ENCODE measurements at regions not wholly inside any gene's neighbourhood (a gene's known extent, or its start where the extent isn't known, plus 50 kb on each side); places are given as distances from the start of the nearest gene placed in this dataset.

DNA sequence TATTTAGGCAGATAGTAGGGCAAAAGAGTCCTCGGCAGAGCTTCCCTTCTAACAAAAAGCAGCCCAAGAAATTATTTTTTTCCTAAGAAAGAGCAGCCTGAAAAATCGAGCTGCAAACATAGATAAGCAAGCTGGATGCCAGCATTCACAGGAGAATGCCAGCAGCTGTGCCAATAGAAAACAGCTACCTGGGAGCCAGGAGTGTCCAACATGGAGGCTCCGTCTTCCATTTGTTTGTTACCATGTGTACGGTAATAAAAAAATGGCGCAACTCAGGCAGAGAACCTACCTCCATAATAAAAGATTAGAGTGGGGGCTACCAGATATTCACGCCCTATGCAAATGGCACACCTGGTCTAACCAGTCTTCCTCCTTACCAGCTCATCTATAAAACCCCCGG lies 77.6 kb upstream of the IPO5 start:
- Histone ChIP-seq H3K9me3 (no peaks in the 10 kb centered on the region), H3K4me3 (no peak overlapping the region), H3K27me3 (no peaks in the 10 kb centered on the region), H3K4me1 (no peaks in the 10 kb centered on the region), H3K36me3 (no peaks in the 10 kb centered on the region), H3K27ac (no peak overlapping the region)
- DNase-seq (ENCODE audit: extremely low spot score in 2 of 2) = no peak
- no peak for TF ChIP-seq POLR2A (IDR thresholded peaks at IDR 0.05)
- TF ChIP-seq, protein P1, sequence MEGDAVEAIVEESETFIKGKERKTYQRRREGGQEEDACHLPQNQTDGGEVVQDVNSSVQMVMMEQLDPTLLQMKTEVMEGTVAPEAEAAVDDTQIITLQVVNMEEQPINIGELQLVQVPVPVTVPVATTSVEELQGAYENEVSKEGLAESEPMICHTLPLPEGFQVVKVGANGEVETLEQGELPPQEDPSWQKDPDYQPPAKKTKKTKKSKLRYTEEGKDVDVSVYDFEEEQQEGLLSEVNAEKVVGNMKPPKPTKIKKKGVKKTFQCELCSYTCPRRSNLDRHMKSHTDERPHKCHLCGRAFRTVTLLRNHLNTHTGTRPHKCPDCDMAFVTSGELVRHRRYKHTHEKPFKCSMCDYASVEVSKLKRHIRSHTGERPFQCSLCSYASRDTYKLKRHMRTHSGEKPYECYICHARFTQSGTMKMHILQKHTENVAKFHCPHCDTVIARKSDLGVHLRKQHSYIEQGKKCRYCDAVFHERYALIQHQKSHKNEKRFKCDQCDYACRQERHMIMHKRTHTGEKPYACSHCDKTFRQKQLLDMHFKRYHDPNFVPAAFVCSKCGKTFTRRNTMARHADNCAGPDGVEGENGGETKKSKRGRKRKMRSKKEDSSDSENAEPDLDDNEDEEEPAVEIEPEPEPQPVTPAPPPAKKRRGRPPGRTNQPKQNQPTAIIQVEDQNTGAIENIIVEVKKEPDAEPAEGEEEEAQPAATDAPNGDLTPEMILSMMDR (IDR thresholded peaks at IDR 0.05) = no peak
- intact Hi-C loops (cut with DNase I) = no loop called here

DNA sequence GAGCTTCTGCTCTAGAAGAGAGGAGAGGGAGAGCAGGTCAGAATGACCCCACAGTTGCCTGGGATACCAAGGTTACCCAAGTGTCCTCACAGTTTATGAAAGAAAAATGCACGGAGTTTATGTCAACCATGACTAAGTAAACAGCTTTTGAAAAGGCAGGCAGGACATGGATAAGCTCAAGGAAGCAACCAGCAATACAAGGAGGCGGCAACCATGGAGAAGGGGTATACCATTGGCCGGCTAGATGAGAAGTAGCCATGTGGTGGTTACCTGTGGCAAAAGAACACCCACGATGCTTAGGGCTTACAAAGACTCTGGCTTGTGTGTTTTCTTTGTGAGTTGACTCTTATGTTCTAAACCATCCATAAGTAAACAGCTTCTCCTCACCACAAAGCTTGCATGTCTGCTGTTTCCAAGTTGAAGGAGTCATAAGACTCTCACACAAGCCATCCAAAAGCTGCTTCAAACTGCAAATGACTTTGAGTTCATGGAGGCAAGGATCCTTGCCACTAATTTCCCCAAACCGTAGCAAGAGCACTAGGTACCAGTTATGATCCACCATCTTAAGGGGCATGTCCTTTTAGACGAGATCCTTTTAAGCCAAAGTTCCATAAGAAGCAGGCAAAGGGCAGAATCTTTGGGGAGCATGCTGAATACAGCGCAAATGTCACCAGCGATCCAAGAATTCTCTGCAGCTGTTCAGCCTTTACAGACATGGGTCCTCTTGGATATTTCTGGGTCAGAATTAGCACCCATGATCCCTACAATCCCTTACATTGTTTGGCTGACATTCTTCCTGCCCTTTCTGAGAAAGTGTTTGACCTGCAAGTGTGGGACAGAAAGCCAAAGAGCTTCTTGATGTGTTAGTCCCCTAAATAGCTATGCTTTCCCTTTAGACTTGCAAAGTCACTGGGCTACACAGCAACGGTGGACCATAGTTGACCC lies 74.8 kb upstream of the IPO5 start:
- intact Hi-C loops (cut with DNase I) = no loop called here
- Histone ChIP-seq H3K27ac (no peak overlapping the region), H3K4me1 (no peaks in the 10 kb centered on the region)

DNA sequence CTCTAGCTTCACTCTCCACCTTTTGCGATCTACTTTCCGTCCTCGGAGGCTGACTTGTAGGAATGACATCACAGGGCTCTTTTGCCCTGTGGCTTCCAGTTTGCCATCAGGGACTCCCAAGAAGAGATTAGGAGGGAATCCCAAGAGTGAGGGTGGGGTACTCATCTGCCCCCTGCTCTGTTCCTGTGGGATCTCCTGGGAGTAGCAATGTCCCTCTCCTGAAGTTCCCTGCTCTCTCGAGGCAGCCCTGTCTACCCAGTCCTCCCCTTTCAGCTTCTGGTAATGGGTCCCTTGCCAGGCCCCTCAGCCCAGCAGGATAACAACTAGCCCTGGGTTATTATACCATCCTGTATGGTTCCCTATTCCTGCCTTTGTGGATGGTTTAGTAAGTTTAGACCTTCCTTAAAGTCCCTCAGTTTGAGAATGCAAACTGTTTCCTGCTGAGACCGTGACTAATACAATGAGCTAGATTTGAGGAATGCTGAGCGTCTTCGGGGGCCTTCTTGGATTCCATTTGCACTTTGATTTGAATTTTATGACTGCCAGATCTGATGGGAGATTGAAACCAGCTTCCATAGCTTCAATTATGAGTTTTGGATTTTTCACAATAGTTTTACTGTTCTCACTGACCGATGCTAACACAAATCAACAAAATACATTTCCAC lies 73.7 kb upstream of the IPO5 start:
- TF ChIP-seq POLR2AphosphoS5 (IDR thresholded peaks at IDR 0.05; ENCODE audit: insufficient read depth in 1 of 2, low read depth in 1 of 2) = no peak
- TF ChIP-seq, protein P1 (IDR thresholded peaks at IDR 0.05) = no peak
- TF ChIP-seq POLR2A (IDR thresholded peaks at IDR 0.05) = no peak
- H3K4me3 ChIP-seq = no peak overlapping the region
- no peaks in the 10 kb centered on the region for H3K9me3 ChIP-seq
- intact Hi-C loops (cut with DNase I) = no loop called here
- no peak for DNase-seq (ENCODE audit: extremely low spot score in 2 of 2)
- H3K36me3 ChIP-seq = no peaks in the 10 kb centered on the region
- H3K27me3 ChIP-seq = no peaks in the 10 kb centered on the region
- H3K27ac ChIP-seq = no peak overlapping the region
- H3K4me1 ChIP-seq = no peaks in the 10 kb centered on the region

More for the DNA sequence above, 74.8 kb upstream of the IPO5 start:
- H3K36me3 ChIP-seq = no peaks in the 10 kb centered on the region
- TF ChIP-seq POLR2A (IDR thresholded peaks at IDR 0.05) = no peak
- TF ChIP-seq POLR2AphosphoS5 (IDR thresholded peaks at IDR 0.05; ENCODE audit: insufficient read depth in 1 of 2, low read depth in 1 of 2) = no peak
- TF ChIP-seq, protein P1 (IDR thresholded peaks at IDR 0.05) = no peak
- DNase-seq (ENCODE audit: extremely low spot score in 2 of 2) = no peak
- no peaks in the 10 kb centered on the region for H3K9me3 ChIP-seq
- no peak overlapping the region for H3K4me3 ChIP-seq
- no peaks in the 10 kb centered on the region for H3K27me3 ChIP-seq

DNA sequence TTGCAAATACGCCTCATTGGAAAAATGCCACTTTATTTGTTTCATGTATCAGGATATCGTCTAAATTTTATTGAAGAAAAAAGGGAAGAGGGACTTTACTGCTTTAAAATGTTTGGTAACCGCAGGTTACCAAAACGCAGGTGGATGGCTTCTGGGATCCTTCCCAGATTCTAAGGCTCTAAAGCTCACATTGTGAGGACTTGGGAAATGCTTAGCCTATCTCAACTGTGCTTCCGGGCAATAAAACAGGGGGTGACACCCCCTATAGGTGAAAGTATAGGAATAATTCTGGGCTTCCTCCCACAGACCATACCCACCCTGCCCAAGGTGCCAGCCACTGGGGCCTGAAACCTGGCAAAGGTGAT lies 73.2 kb upstream of the IPO5 start:
- TF ChIP-seq POLR2AphosphoS5 (IDR thresholded peaks at IDR 0.05; ENCODE audit: insufficient read depth in 1 of 2, low read depth in 1 of 2) (no peak), POLR2A (IDR thresholded peaks at IDR 0.05) (no peak)
- TF ChIP-seq, protein P1 (IDR thresholded peaks at IDR 0.05) = no peak
- Histone ChIP-seq H3K4me3 (no peak overlapping the region), H3K4me1 (no peaks in the 10 kb centered on the region), H3K36me3 (no peaks in the 10 kb centered on the region), H3K27me3 (no peaks in the 10 kb centered on the region), H3K27ac (no peak overlapping the region), H3K9me3 (no peaks in the 10 kb centered on the region)
- no peak for DNase-seq (ENCODE audit: extremely low spot score in 2 of 2)
- intact Hi-C loops (cut with DNase I) = no loop called here

DNA sequence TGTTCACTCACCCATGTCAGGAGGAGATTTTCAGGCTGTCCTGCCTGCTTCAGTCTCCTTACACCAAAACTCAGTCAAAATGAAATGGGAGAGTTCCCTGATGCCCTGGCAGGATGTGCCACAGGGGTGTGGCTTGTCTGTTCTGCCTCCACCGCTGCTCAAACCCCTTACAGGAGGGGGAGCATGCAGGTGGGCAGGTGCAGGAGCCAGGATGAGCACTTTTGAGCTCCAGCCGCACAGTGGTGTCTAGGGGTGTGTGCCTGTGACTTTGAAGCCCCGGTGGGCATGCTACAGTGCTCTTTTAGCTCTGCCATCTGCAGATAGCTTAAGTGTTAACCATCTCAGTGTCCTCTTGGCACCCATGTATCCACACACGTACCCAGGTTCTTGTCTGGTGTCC lies 71.9 kb upstream of the IPO5 start:
- DNase-seq (ENCODE audit: extremely low spot score in 2 of 2) = no peak
- Histone ChIP-seq H3K4me3 (no peak overlapping the region), H3K36me3 (no peaks in the 10 kb centered on the region), H3K27me3 (no peaks in the 10 kb centered on the region), H3K27ac (no peak overlapping the region), H3K4me1 (no peaks in the 10 kb centered on the region), H3K9me3 (no peaks in the 10 kb centered on the region)
- intact Hi-C loops (cut with DNase I) = no loop called here
- TF ChIP-seq POLR2AphosphoS5 (IDR thresholded peaks at IDR 0.05; ENCODE audit: insufficient read depth in 1 of 2, low read depth in 1 of 2) (no peak), POLR2A (IDR thresholded peaks at IDR 0.05) (no peak)
- TF ChIP-seq, protein P1 (IDR thresholded peaks at IDR 0.05) = no peak

Measured in vagina (tissue), 2 donors.